ENCODE measurements at regions not wholly inside any gene's neighbourhood (a gene's known extent, or its start where the extent isn't known, plus 50 kb on each side); places are given as distances from the start of the nearest gene placed in this dataset.

- Histone ChIP-seq H3K4me3 (ENCODE audit: low read depth, low read length) (no peak overlapping the region), H3K27me3 (ENCODE audit: control insufficient read depth, insufficient read depth, low read length) (no peaks in the 10 kb centered on the region), H3K36me3 (ENCODE audit: control insufficient read depth, insufficient read depth, low read length) (no peaks in the 10 kb centered on the region)
- no peak for TF ChIP-seq CTCF (IDR thresholded peaks at IDR 0.05; ENCODE audit: insufficient read depth, low read length, poor library complexity, severe bottlenecking)
- DNase-seq (ENCODE audit: low read depth) = no peak
These were observed 503.9 kb downstream of the TAFA4 start for GRCh38 chr3:68428495-68428894.

GRCh38 chr3:68424796-68425460 is 507.4 kb downstream of the TAFA4 start:
- TF ChIP-seq CTCF (IDR thresholded peaks at IDR 0.05; ENCODE audit: insufficient read depth, low read length, poor library complexity, severe bottlenecking) = no peak
- H3K27me3 ChIP-seq (ENCODE audit: control insufficient read depth, insufficient read depth, low read length) = no peaks in the 10 kb centered on the region

GRCh38 chr3:68408626-68409025 is 523.7 kb downstream of the TAFA4 start:
- Histone ChIP-seq H3K4me3 (ENCODE audit: low read depth, low read length) (no peak overlapping the region), H3K27me3 (ENCODE audit: control insufficient read depth, insufficient read depth, low read length) (no peaks in the 10 kb centered on the region), H3K36me3 (ENCODE audit: control insufficient read depth, insufficient read depth, low read length) (no peaks in the 10 kb centered on the region)
- no peak for DNase-seq (ENCODE audit: low read depth)
- TF ChIP-seq CTCF (IDR thresholded peaks at IDR 0.05; ENCODE audit: insufficient read depth, low read length, poor library complexity, severe bottlenecking) = no peak

More at GRCh38 chr3:68424796-68425460, 507.4 kb downstream of the TAFA4 start:
- no peaks in the 10 kb centered on the region for H3K36me3 ChIP-seq (ENCODE audit: control insufficient read depth, insufficient read depth, low read length)
- H3K4me3 ChIP-seq (ENCODE audit: low read depth, low read length) = no peak overlapping the region
- DNase-seq (ENCODE audit: low read depth) = no peak

- H3K36me3 ChIP-seq (ENCODE audit: control insufficient read depth, insufficient read depth, low read length) = no peaks in the 10 kb centered on the region
- no peak for TF ChIP-seq CTCF (IDR thresholded peaks at IDR 0.05; ENCODE audit: insufficient read depth, low read length, poor library complexity, severe bottlenecking)
- H3K4me3 ChIP-seq (ENCODE audit: low read depth, low read length) = no peak overlapping the region
- no peaks in the 10 kb centered on the region for H3K27me3 ChIP-seq (ENCODE audit: control insufficient read depth, insufficient read depth, low read length)
- DNase-seq (ENCODE audit: low read depth) = no peak
These were observed 528.6 kb downstream of the TAFA4 start for GRCh38 chr3:68403741-68404140.

- H3K27me3 ChIP-seq (ENCODE audit: control insufficient read depth, insufficient read depth, low read length) = no peaks in the 10 kb centered on the region
- no peak for DNase-seq (ENCODE audit: low read depth)
- H3K4me3 ChIP-seq (ENCODE audit: low read depth, low read length) = no peak overlapping the region
- TF ChIP-seq CTCF (IDR thresholded peaks at IDR 0.05; ENCODE audit: insufficient read depth, low read length, poor library complexity, severe bottlenecking) = no peak
- no peaks in the 10 kb centered on the region for H3K36me3 ChIP-seq (ENCODE audit: control insufficient read depth, insufficient read depth, low read length)
These were observed 530.0 kb downstream of the TAFA4 start for GRCh38 chr3:68402235-68402918.

All from kidney epithelial cell (primary cell).